Cardiac septum (tissue), 1 donor: ENCODE measurements at regions not wholly inside any gene's neighbourhood (a gene's known extent, or its start where the extent isn't known, plus 50 kb on each side); places are given as distances from the start of the nearest gene placed in this dataset.

Experiments used
- DNase-seq: peaks from one replicate; pipeline ENCODE4 v3.0.0-alpha.2; 2020; ENCODE audit warnings: low spot score
- intact Hi-C: fragments of 100-400 bp; cut with DNase I; formaldehyde crosslinking; loops from one replicate; pipeline ENCODE4 v1.14.0; 2022
- donor health status: DM: no; HTN: no; CAD: no.

GRCh38 chr19:30923621-30924020 is 425.6 kb downstream of the TSHZ3 start:
- DNase-seq: no peak
- intact Hi-C loops: no loop called here

- intact Hi-C loops: no loop called here
- DNase-seq: no peak
These were observed 426.1 kb downstream of the TSHZ3 start for GRCh38 chr19:30923096-30923495.

- intact Hi-C loops: no loop called here
These were observed 429.0 kb downstream of the TSHZ3 start for GRCh38 chr19:30920222-30920621.

GRCh38 chr19:30919737-30920136 is 429.5 kb downstream of the TSHZ3 start:
- intact Hi-C loops: no loop called here
- DNase-seq: no peak

More at GRCh38 chr19:30920222-30920621, 429.0 kb downstream of the TSHZ3 start:
- DNase-seq: no peak

GRCh38 chr19:30916238-30916637 is 433.0 kb downstream of the TSHZ3 start:
- no peak for DNase-seq
- intact Hi-C loops: no loop called here

- intact Hi-C loops: no loop called here
- no peak for DNase-seq
These were observed 437.7 kb downstream of the TSHZ3 start for GRCh38 chr19:30911491-30911890.

- no peak for DNase-seq
- intact Hi-C loops: no loop called here
These were observed 438.6 kb downstream of the TSHZ3 start for GRCh38 chr19:30910485-30911240.

- intact Hi-C loops: no loop called here
- no peak for DNase-seq
These were observed 440.0 kb downstream of the TSHZ3 start for GRCh38 chr19:30909216-30909615.

GRCh38 chr19:30908262-30908771 is 440.9 kb downstream of the TSHZ3 start:
- intact Hi-C loops: no loop called here

GRCh38 chr19:30906871-30907270 is 442.4 kb downstream of the TSHZ3 start:
- intact Hi-C loops: no loop called here
- no peak for DNase-seq

More at GRCh38 chr19:30908262-30908771, 440.9 kb downstream of the TSHZ3 start:
- DNase-seq: no peak

- no peak for DNase-seq
- intact Hi-C loops: no loop called here
These were observed 449.2 kb downstream of the TSHZ3 start for GRCh38 chr19:30900051-30900450.

- DNase-seq: no peak
- intact Hi-C loops: no loop called here
These were observed 450.7 kb downstream of the TSHZ3 start for GRCh38 chr19:30898353-30899103.

- intact Hi-C loops: no loop called here
- DNase-seq: no peak
These were observed 451.7 kb downstream of the TSHZ3 start for GRCh38 chr19:30897553-30897952.

- DNase-seq: no peak
- intact Hi-C loops: no loop called here
These were observed 452.2 kb downstream of the TSHZ3 start for GRCh38 chr19:30897034-30897433.

GRCh38 chr19:30896554-30896953 is 452.7 kb downstream of the TSHZ3 start:
- no peak for DNase-seq
- intact Hi-C loops: no loop called here

GRCh38 chr19:30895946-30896345 is 453.3 kb downstream of the TSHZ3 start:
- intact Hi-C loops: no loop called here
- no peak for DNase-seq

GRCh38 chr19:30891051-30891450 is 458.2 kb downstream of the TSHZ3 start:
- DNase-seq: no peak
- intact Hi-C loops: no loop called here

- intact Hi-C loops: no loop called here
- no peak for DNase-seq
These were observed 459.2 kb downstream of the TSHZ3 start for GRCh38 chr19:30890033-30890432.

- intact Hi-C loops: no loop called here
- DNase-seq: no peak
These were observed 460.3 kb downstream of the TSHZ3 start for GRCh38 chr19:30888937-30889336.

- DNase-seq: no peak
- intact Hi-C loops: no loop called here
These were observed 462.2 kb downstream of the TSHZ3 start for GRCh38 chr19:30887042-30887441.

- intact Hi-C loops: no loop called here
- no peak for DNase-seq
These were observed 463.0 kb downstream of the TSHZ3 start for GRCh38 chr19:30886222-30886621.
